ENCODE measurements at regions not wholly inside any gene's neighbourhood (a gene's known extent, or its start where the extent isn't known, plus 50 kb on each side); places are given as distances from the start of the nearest gene placed in this dataset.

GRCh38 chr2:118479020-118479419 lies 368.4 kb downstream of the EN1 start:
- Mint-ChIP-seq H3K4me3 (no peak overlapping the region), H3K27ac (no peak overlapping the region), H3K27me3 (ENCODE audit: insufficient read depth, low read depth) (peaks cover 29% of the 10 kb centered on the region), H3K36me3 (no peaks in the 10 kb centered on the region), H3K4me1 (peaks cover 46% of the 10 kb centered on the region), H3K9me3 (peaks cover 4% of the 10 kb centered on the region)
- Histone ChIP-seq H3K9ac (no peak overlapping the region), H3K4me1 (peaks cover 10% of the 10 kb centered on the region), H3F3A (ENCODE audit: low read depth) (peaks cover 5% of the 10 kb centered on the region), H4K20me1 (ENCODE audit: low read depth) (peaks cover 85% of the 10 kb centered on the region), H3K27me3 (peaks cover 100% of the 10 kb centered on the region), H3K9me3 (ENCODE audit: low read depth) (no peaks in the 10 kb centered on the region), H3K36me3 (no peaks in the 10 kb centered on the region), H2AFZ (replicated peaks) (no peak overlapping the region), H3K79me2 (ENCODE audit: low read depth) (no peaks in the 10 kb centered on the region), H3K4me3 (no peak overlapping the region), H3K27ac (no peak overlapping the region), H3K4me2 (no peak overlapping the region)
- no peak for TF ChIP-seq EZH2 (IDR thresholded peaks at IDR 0.05)
- no peak for TF ChIP-seq CTCF (IDR thresholded peaks at IDR 0.05)
- no peak for TF ChIP-seq EZH2phosphoT487 (IDR thresholded peaks at IDR 0.05)
- DNase-seq (ENCODE audit: low spot score), result no peak

- H4K20me1 ChIP-seq (ENCODE audit: low read depth), result peaks cover 90% of the 10 kb centered on the region
- peaks cover 30% of the 10 kb centered on the region for H3K27me3 Mint-ChIP-seq (ENCODE audit: insufficient read depth, low read depth)
- H3K27me3 ChIP-seq, result peaks cover 100% of the 10 kb centered on the region
- H3K36me3 ChIP-seq, result no peaks in the 10 kb centered on the region
- peak overlapping the region; percentile 60 for H3K27ac Mint-ChIP-seq
- H3K9ac ChIP-seq, result no peak overlapping the region
- peak overlapping the region; percentile 17 for H3K4me2 ChIP-seq
- peaks cover 5% of the 10 kb centered on the region for H3K9me3 Mint-ChIP-seq
- no peaks in the 10 kb centered on the region for H3K79me2 ChIP-seq (ENCODE audit: low read depth)
- H3K4me1 Mint-ChIP-seq, result peaks cover 59% of the 10 kb centered on the region
- peak; percentile 100 for TF ChIP-seq EZH2phosphoT487 (IDR thresholded peaks at IDR 0.05)
- TF ChIP-seq CTCF (IDR thresholded peaks at IDR 0.05), result no peak
- TF ChIP-seq EZH2 (IDR thresholded peaks at IDR 0.05), result peak; percentile 18
- no peak overlapping the region for H2AFZ ChIP-seq (replicated peaks)
- no peak overlapping the region for H3K4me3 ChIP-seq
- peak overlapping the region; percentile 64 for H3K4me3 Mint-ChIP-seq
- H3K36me3 Mint-ChIP-seq, result no peaks in the 10 kb centered on the region
- H3F3A ChIP-seq (ENCODE audit: low read depth), result peaks cover 5% of the 10 kb centered on the region
- H3K4me1 ChIP-seq, result peaks cover 17% of the 10 kb centered on the region
- peak; percentile 94 for DNase-seq (ENCODE audit: low spot score)
- H3K27ac ChIP-seq, result no peak overlapping the region
- H3K9me3 ChIP-seq (ENCODE audit: low read depth), result no peaks in the 10 kb centered on the region
Measured at GRCh38 chr2:118477111-118477862, 370.2 kb downstream of the EN1 start.

GRCh38 chr2:118475622-118476205 lies 371.7 kb downstream of the EN1 start:
- TF ChIP-seq CTCF (IDR thresholded peaks at IDR 0.05) (no peak), EZH2phosphoT487 (IDR thresholded peaks at IDR 0.05) (no peak), EZH2 (IDR thresholded peaks at IDR 0.05) (no peak)
- no peak overlapping the region for H3K4me3 Mint-ChIP-seq
- no peak overlapping the region for H2AFZ ChIP-seq (replicated peaks)
- no peaks in the 10 kb centered on the region for H3K36me3 ChIP-seq
- peaks cover 17% of the 10 kb centered on the region for H3K4me1 ChIP-seq
- peaks cover 31% of the 10 kb centered on the region for H3K27me3 Mint-ChIP-seq (ENCODE audit: insufficient read depth, low read depth)
- peaks cover 2% of the 10 kb centered on the region for H3K9me3 Mint-ChIP-seq
- H3F3A ChIP-seq (ENCODE audit: low read depth), result peaks cover 5% of the 10 kb centered on the region
- peaks cover 59% of the 10 kb centered on the region for H3K4me1 Mint-ChIP-seq
- peaks cover 100% of the 10 kb centered on the region for H3K27me3 ChIP-seq
- no peak overlapping the region for H3K27ac Mint-ChIP-seq
- no peak overlapping the region for H3K4me2 ChIP-seq
- DNase-seq (ENCODE audit: low spot score), result no peak
- no peaks in the 10 kb centered on the region for H3K9me3 ChIP-seq (ENCODE audit: low read depth)
- no peaks in the 10 kb centered on the region for H3K79me2 ChIP-seq (ENCODE audit: low read depth)
- H3K4me3 ChIP-seq, result no peak overlapping the region
- no peak overlapping the region for H3K27ac ChIP-seq
- H4K20me1 ChIP-seq (ENCODE audit: low read depth), result peaks cover 76% of the 10 kb centered on the region
- no peak overlapping the region for H3K9ac ChIP-seq
- no peaks in the 10 kb centered on the region for H3K36me3 Mint-ChIP-seq

Data from neural progenitor cell (in vitro differentiated cells).